Neural crest cell (in vitro differentiated cells): ENCODE measurements at regions not wholly inside any gene's neighbourhood (a gene's known extent, or its start where the extent isn't known, plus 50 kb on each side); places are given as distances from the start of the nearest gene placed in this dataset.
"Not testable (repeated sequence)": the region's sequence is repeated elsewhere in the genome, so short reads cannot be mapped to it uniquely, and the experiment has no call there.

Experiments
- DNase-seq: peaks from one replicate; pipeline ENCODE4 v3.0.0; 2021; ENCODE audit warnings: low read depth, mixed read lengths, low spot score
- H3K27ac Mint-ChIP-seq: one replicate; pipeline ENCODE4 v1.8.0; 2021; ENCODE audit warnings: mild to moderate bottlenecking, mixed read lengths; ENCODE audit not compliant: unreplicated experiment
- H3K27me3 Mint-ChIP-seq: 2 replicates; pipeline ENCODE4 v1.8.0; 2021; ENCODE audit warnings: low read depth, mild to moderate bottlenecking, mixed read lengths
- H3K36me3 Mint-ChIP-seq: 2 replicates; pipeline ENCODE4 v1.8.0; 2021; ENCODE audit warnings: low read depth, mild to moderate bottlenecking, mixed read lengths
- H3K4me1 Mint-ChIP-seq: 2 replicates; pipeline ENCODE4 v1.8.0; 2021; ENCODE audit warnings: mixed read lengths
- H3K4me3 Mint-ChIP-seq: one replicate; pipeline ENCODE4 v1.8.0; 2021; ENCODE audit warnings: mild to moderate bottlenecking, mixed read lengths
- H3K9me3 Mint-ChIP-seq: 2 replicates; pipeline ENCODE4 v1.8.0; 2021; ENCODE audit warnings: mixed read lengths
- CTCF ChIP-seq: fragments of 200-600 bp; sonication (generic); conservative IDR thresholded peaks from 2 replicates; pipeline ENCODE4 v1.5.0; 2021; ENCODE audit warnings: antibody characterized with exemption, mild to moderate bottlenecking

GRCh38 chr22:22121445-22121844 is 123.1 kb upstream of the VPREB1 start:
- H3K9me3 Mint-ChIP-seq: no peaks in the 10 kb centered on the region

GRCh38 chr22:22120160-22120559 is 124.4 kb upstream of the VPREB1 start:
- no peak for TF ChIP-seq CTCF
- Mint-ChIP-seq H3K4me3 (no peak overlapping the region), H3K27ac (no peak overlapping the region), H3K4me1 (no peaks in the 10 kb centered on the region), H3K27me3 (peaks cover 50% of the 10 kb centered on the region), H3K9me3 (no peaks in the 10 kb centered on the region), H3K36me3 (no peaks in the 10 kb centered on the region)
- DNase-seq: no peak

More at GRCh38 chr22:22121445-22121844, 123.1 kb upstream of the VPREB1 start:
- TF ChIP-seq CTCF: no peak
- H3K36me3 Mint-ChIP-seq: no peaks in the 10 kb centered on the region
- H3K4me1 Mint-ChIP-seq: no peaks in the 10 kb centered on the region
- no peak for DNase-seq
- peaks cover 59% of the 10 kb centered on the region for H3K27me3 Mint-ChIP-seq
- no peak overlapping the region for H3K27ac Mint-ChIP-seq
- H3K4me3 Mint-ChIP-seq: no peak overlapping the region

- no peak overlapping the region for H3K4me3 Mint-ChIP-seq
- no peak for TF ChIP-seq CTCF
- no peak for DNase-seq
- no peak overlapping the region for H3K27ac Mint-ChIP-seq
- H3K9me3 Mint-ChIP-seq: no peaks in the 10 kb centered on the region
- peaks cover 43% of the 10 kb centered on the region for H3K27me3 Mint-ChIP-seq
- H3K4me1 Mint-ChIP-seq: no peaks in the 10 kb centered on the region
- no peaks in the 10 kb centered on the region for H3K36me3 Mint-ChIP-seq
Measured at GRCh38 chr22:22118987-22119386, 125.6 kb upstream of the VPREB1 start.

- not testable (repeated sequence) for H3K4me1 Mint-ChIP-seq, H3K27ac Mint-ChIP-seq, H3K9me3 Mint-ChIP-seq, H3K36me3 Mint-ChIP-seq, DNase-seq, H3K4me3 Mint-ChIP-seq
- H3K27me3 Mint-ChIP-seq: peaks cover 37% of the 10 kb centered on the region
Measured at GRCh38 chr22:22117864-22118544, 126.6 kb upstream of the VPREB1 start.

- H3K36me3 Mint-ChIP-seq, DNase-seq, H3K4me1 Mint-ChIP-seq, H3K27ac Mint-ChIP-seq, H3K4me3 Mint-ChIP-seq, H3K9me3 Mint-ChIP-seq: not testable (repeated sequence)
- peaks cover 31% of the 10 kb centered on the region for H3K27me3 Mint-ChIP-seq
Measured at GRCh38 chr22:22116997-22117770, 127.4 kb upstream of the VPREB1 start.

GRCh38 chr22:22113701-22114100 is 130.9 kb upstream of the VPREB1 start:
- H3K9me3 Mint-ChIP-seq: no peaks in the 10 kb centered on the region
- TF ChIP-seq CTCF: no peak
- H3K36me3 Mint-ChIP-seq: no peaks in the 10 kb centered on the region
- DNase-seq: no peak
- H3K27ac Mint-ChIP-seq: no peak overlapping the region
- no peak overlapping the region for H3K4me3 Mint-ChIP-seq
- peaks cover 11% of the 10 kb centered on the region for H3K27me3 Mint-ChIP-seq
- H3K4me1 Mint-ChIP-seq: peaks cover 5% of the 10 kb centered on the region
